ENCODE measurements at regions not wholly inside any gene's neighbourhood (a gene's known extent, or its start where the extent isn't known, plus 50 kb on each side); places are given as distances from the start of the nearest gene placed in this dataset.
"Not testable (repeated sequence)": the region's sequence is repeated elsewhere in the genome, so short reads cannot be mapped to it uniquely, and the experiment has no call there.

DNA sequence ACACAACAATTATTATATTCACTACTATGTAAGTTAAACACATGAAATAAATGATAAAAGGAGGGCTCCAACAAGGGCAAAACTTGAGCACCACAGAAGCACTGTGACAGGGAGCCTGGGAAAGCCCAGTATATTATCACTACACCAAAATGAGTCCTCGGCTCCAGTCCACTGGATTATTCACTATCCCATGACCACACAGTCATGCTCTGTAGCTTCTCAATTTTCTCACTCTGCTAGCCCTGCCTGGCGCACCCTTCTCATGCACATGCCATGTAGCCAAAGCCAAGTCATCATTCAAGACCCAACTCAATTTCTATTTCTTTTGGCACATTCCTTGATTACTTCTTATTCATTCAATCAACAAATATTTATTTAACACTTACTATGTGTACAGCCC is 2378.5 kb downstream of the EPHA3 start:
- H3K4me3 ChIP-seq (ENCODE audit: low read depth, low read length, poor library complexity, severe bottlenecking); H3K27ac ChIP-seq (ENCODE audit: low read depth, low read length, poor library complexity, severe bottlenecking); H3K79me2 ChIP-seq (ENCODE audit: insufficient read depth, low read depth, low read length); BruUV-seq (replicated peaks); H3K9me3 ChIP-seq (ENCODE audit: low read length); H4K20me1 ChIP-seq (ENCODE audit: insufficient read depth, low read length); DNase-seq (ENCODE audit: low spot score); H3K4me2 ChIP-seq (ENCODE audit: low read length); H2AFZ ChIP-seq (ENCODE audit: low read length); H3K36me3 ChIP-seq (ENCODE audit: insufficient read depth, low read length); H3K9me2 ChIP-seq (ENCODE audit: insufficient read depth, low read length); CTCF ChIA-PET (ENCODE audit: unreplicated experiment); H3K4me1 ChIP-seq (ENCODE audit: insufficient read depth, low read length, poor library complexity, severe bottlenecking); POLR2A ChIA-PET; intact Hi-C loops (cut with micrococcal nuclease; ENCODE audit: unreplicated experiment): not testable (repeated sequence)

DNA sequence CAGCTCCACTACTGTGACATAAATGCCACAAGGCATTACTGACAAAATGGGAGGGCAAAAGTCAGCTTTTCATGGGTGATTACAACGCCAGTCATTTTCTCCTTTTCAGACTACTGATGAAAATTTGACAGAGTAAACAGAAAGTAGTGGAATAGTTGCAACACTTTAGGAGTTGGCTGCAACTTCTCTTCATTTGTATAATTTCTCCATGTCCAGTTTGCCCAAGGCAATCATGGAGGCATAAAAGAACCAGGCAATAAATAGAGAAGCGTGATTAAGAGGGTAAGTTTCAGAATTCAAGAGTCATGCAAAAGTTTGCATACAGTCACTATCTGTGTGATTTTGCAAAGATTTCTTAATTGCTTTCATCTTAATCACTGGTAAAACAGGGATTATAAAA is 2390.3 kb downstream of the EPHA3 start:
- H3K79me2 ChIP-seq (ENCODE audit: insufficient read depth, low read depth, low read length); BruUV-seq (replicated peaks); intact Hi-C loops (cut with micrococcal nuclease; ENCODE audit: unreplicated experiment); H3K4me1 ChIP-seq (ENCODE audit: insufficient read depth, low read length, poor library complexity, severe bottlenecking); H3K4me3 ChIP-seq (ENCODE audit: low read depth, low read length, poor library complexity, severe bottlenecking); H3K36me3 ChIP-seq (ENCODE audit: insufficient read depth, low read length); H3K27ac ChIP-seq (ENCODE audit: low read depth, low read length, poor library complexity, severe bottlenecking); H4K20me1 ChIP-seq (ENCODE audit: insufficient read depth, low read length); H3K9me2 ChIP-seq (ENCODE audit: insufficient read depth, low read length); POLR2A ChIA-PET; H3K4me2 ChIP-seq (ENCODE audit: low read length); CTCF ChIA-PET (ENCODE audit: unreplicated experiment); H3K9me3 ChIP-seq (ENCODE audit: low read length); H2AFZ ChIP-seq (ENCODE audit: low read length); DNase-seq (ENCODE audit: low spot score): not testable (repeated sequence)

DNA sequence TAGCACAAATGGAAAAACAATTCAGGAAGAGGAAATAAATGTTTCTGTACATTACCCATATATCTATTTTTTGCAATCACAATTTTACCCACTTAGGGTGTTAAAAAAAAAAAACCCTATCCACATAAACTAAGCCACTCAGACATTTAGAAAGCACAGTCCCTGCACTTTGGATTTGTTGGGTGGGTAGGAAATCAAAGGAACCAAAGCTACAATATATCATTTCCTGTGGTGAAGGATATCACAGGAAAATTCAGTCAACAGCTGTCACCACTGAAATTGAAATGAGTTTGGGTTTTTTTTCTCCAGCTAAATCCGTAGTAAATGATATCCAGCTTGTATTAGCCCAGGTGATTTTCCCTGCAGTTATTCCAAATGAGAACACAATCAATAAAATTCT is 2392.4 kb downstream of the EPHA3 start:
- DNase-seq (ENCODE audit: low spot score); POLR2A ChIA-PET; H3K9me2 ChIP-seq (ENCODE audit: insufficient read depth, low read length); H2AFZ ChIP-seq (ENCODE audit: low read length); H3K9me3 ChIP-seq (ENCODE audit: low read length); H4K20me1 ChIP-seq (ENCODE audit: insufficient read depth, low read length); H3K4me3 ChIP-seq (ENCODE audit: low read depth, low read length, poor library complexity, severe bottlenecking); CTCF ChIA-PET (ENCODE audit: unreplicated experiment); H3K4me2 ChIP-seq (ENCODE audit: low read length); H3K79me2 ChIP-seq (ENCODE audit: insufficient read depth, low read depth, low read length); BruUV-seq (replicated peaks); H3K36me3 ChIP-seq (ENCODE audit: insufficient read depth, low read length); H3K27ac ChIP-seq (ENCODE audit: low read depth, low read length, poor library complexity, severe bottlenecking); intact Hi-C loops (cut with micrococcal nuclease; ENCODE audit: unreplicated experiment); H3K4me1 ChIP-seq (ENCODE audit: insufficient read depth, low read length, poor library complexity, severe bottlenecking): not testable (repeated sequence)

DNA sequence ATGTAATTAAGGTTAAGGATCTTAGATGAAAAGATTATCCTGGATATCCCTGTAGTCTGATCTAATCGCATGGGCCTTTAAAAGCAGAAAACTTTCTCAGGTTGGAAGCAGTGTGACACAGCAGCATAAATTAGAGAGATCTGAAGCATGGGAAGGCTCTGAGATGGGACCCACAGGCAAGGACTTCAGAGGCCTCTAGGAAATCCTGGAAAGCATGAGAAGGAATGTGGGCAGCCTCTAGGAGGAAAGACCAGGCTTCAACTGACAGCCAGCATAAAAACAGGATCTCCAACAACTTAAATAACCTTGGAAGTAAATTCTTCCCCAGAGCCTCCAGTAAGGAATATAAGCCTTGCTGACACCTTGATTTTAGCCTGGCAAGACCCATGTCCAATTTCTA is 2397.5 kb downstream of the EPHA3 start:
- BruUV-seq (replicated peaks); H3K4me3 ChIP-seq (ENCODE audit: low read depth, low read length, poor library complexity, severe bottlenecking); H3K36me3 ChIP-seq (ENCODE audit: insufficient read depth, low read length); DNase-seq (ENCODE audit: low spot score); H2AFZ ChIP-seq (ENCODE audit: low read length); intact Hi-C loops (cut with micrococcal nuclease; ENCODE audit: unreplicated experiment); H3K4me2 ChIP-seq (ENCODE audit: low read length); H3K4me1 ChIP-seq (ENCODE audit: insufficient read depth, low read length, poor library complexity, severe bottlenecking); POLR2A ChIA-PET; CTCF ChIA-PET (ENCODE audit: unreplicated experiment); H3K79me2 ChIP-seq (ENCODE audit: insufficient read depth, low read depth, low read length); H4K20me1 ChIP-seq (ENCODE audit: insufficient read depth, low read length); H3K9me2 ChIP-seq (ENCODE audit: insufficient read depth, low read length); H3K27ac ChIP-seq (ENCODE audit: low read depth, low read length, poor library complexity, severe bottlenecking); H3K9me3 ChIP-seq (ENCODE audit: low read length): not testable (repeated sequence)

All from OCI-LY7 (cell line).